Kidney epithelial cell (primary cell): ENCODE measurements at regions not wholly inside any gene's neighbourhood (a gene's known extent, or its start where the extent isn't known, plus 50 kb on each side); places are given as distances from the start of the nearest gene placed in this dataset.

Experiments used
- DNase-seq: peaks from one replicate; pipeline ENCODE4 v3.0.0-alpha.2; 2010; ENCODE audit warnings: low read depth
- H3K27me3 ChIP-seq: 2 replicates; pipeline ENCODE4 v1.6.0; 2011; ENCODE audit warnings: low read length; ENCODE audit not compliant: control insufficient read depth, insufficient read depth
- H3K36me3 ChIP-seq: 2 replicates; pipeline ENCODE4 v1.5.1; 2011; ENCODE audit warnings: low read length; ENCODE audit not compliant: control insufficient read depth, insufficient read depth
- H3K4me3 ChIP-seq: 2 replicates; pipeline ENCODE4 v1.5.1; 2011; ENCODE audit warnings: low read depth, mild to moderate bottlenecking, control low read depth, low read length
- TF ChIP-seq, protein P1 (sequence below): IDR thresholded peaks from 2 replicates; pipeline ENCODE4 v1.5.1; 2011; ENCODE audit warnings: mild to moderate bottlenecking, moderate library complexity, low read length, control low read depth, inconsistent platforms; ENCODE audit not compliant: insufficient read depth, poor library complexity, severe bottlenecking

GRCh38 chr17:53891726-53892125 is 69.0 kb downstream of the KIF2B start:
- no peak overlapping the region for H3K4me3 ChIP-seq
- no peak for DNase-seq
- TF ChIP-seq, protein P1, sequence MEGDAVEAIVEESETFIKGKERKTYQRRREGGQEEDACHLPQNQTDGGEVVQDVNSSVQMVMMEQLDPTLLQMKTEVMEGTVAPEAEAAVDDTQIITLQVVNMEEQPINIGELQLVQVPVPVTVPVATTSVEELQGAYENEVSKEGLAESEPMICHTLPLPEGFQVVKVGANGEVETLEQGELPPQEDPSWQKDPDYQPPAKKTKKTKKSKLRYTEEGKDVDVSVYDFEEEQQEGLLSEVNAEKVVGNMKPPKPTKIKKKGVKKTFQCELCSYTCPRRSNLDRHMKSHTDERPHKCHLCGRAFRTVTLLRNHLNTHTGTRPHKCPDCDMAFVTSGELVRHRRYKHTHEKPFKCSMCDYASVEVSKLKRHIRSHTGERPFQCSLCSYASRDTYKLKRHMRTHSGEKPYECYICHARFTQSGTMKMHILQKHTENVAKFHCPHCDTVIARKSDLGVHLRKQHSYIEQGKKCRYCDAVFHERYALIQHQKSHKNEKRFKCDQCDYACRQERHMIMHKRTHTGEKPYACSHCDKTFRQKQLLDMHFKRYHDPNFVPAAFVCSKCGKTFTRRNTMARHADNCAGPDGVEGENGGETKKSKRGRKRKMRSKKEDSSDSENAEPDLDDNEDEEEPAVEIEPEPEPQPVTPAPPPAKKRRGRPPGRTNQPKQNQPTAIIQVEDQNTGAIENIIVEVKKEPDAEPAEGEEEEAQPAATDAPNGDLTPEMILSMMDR: no peak
- H3K27me3 ChIP-seq: no peaks in the 10 kb centered on the region
- H3K36me3 ChIP-seq: no peaks in the 10 kb centered on the region

DNA sequence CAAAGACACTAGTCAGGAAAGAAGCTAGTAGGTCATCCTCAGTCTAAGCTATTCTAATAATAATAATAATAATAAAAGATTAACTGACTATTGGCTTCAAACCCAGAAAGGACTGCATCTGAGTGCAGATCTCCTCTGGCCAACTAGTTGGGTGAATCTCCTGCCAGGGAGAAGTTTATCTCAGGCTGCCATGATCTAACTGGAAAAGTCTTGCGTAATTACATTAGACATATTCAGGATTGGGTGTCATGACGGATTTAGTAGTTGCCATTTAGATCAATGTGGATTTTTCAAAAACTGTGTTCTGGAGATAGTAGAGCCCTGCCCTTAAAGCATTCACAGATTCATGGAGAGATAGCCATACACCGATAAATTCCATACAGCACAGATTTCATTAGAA is 69.5 kb downstream of the KIF2B start:
- TF ChIP-seq, protein P1: no peak
- Histone ChIP-seq H3K36me3 (no peaks in the 10 kb centered on the region), H3K27me3 (no peaks in the 10 kb centered on the region), H3K4me3 (no peak overlapping the region)
- no peak for DNase-seq

- H3K36me3 ChIP-seq: no peaks in the 10 kb centered on the region
- no peak for DNase-seq
- H3K4me3 ChIP-seq: no peak overlapping the region
- no peaks in the 10 kb centered on the region for H3K27me3 ChIP-seq
- TF ChIP-seq, protein P1: no peak
Observed at GRCh38 chr17:53894591-53894990, 71.9 kb downstream of the KIF2B start.

- TF ChIP-seq, protein P1: no peak
- DNase-seq: no peak
Observed at GRCh38 chr17:53896047-53896446, 73.3 kb downstream of the KIF2B start.

DNA sequence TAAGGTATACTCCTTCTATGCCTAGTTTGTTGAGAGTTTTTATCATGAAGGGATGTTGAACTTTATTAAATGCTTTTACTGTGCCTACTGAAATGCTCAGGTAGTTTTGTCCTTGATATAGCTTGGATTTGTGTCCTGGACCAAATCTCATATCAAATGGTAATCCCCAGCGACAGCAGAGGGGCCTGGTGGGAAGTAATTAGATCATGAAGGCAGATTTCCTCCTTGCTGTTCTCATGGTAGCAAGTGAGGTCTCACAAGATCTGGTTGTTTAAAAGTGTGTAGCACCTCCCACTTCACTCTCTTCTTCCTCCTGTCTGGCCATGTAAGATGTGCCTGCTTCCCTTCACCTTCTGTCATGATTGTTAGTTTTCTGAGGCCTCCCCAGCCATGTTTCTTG is 78.2 kb downstream of the KIF2B start:
- no peak for DNase-seq
- TF ChIP-seq, protein P1: no peak

More at GRCh38 chr17:53896047-53896446, 73.3 kb downstream of the KIF2B start:
- no peak overlapping the region for H3K4me3 ChIP-seq
- H3K36me3 ChIP-seq: no peaks in the 10 kb centered on the region
- no peaks in the 10 kb centered on the region for H3K27me3 ChIP-seq

GRCh38 chr17:53907435-53907834 is 84.7 kb downstream of the KIF2B start:
- no peak for DNase-seq
- H3K36me3 ChIP-seq: no peaks in the 10 kb centered on the region

More for the DNA sequence above, 78.2 kb downstream of the KIF2B start:
- no peaks in the 10 kb centered on the region for H3K36me3 ChIP-seq
- H3K27me3 ChIP-seq: no peaks in the 10 kb centered on the region
- H3K4me3 ChIP-seq: no peak overlapping the region

More at GRCh38 chr17:53907435-53907834, 84.7 kb downstream of the KIF2B start:
- Histone ChIP-seq H3K27me3 (no peaks in the 10 kb centered on the region), H3K4me3 (no peak overlapping the region)
- TF ChIP-seq, protein P1: no peak
